MM.1S (cell line): ENCODE measurements at regions not wholly inside any gene's neighbourhood (a gene's known extent, or its start where the extent isn't known, plus 50 kb on each side); places are given as distances from the start of the nearest gene placed in this dataset.

Experiments
- DNase-seq: peaks from one replicate; pipeline ENCODE4 v3.0.0-alpha.2; 2015
- H2AFZ ChIP-seq: fragments of 300-600 bp; sonication (generic); 2 replicates; pipeline ENCODE4 v1.6.0; 2016; ENCODE audit warnings: antibody characterized with exemption, low read length
- H3F3A ChIP-seq: fragments of 300-600 bp; sonication (generic); 2 replicates; pipeline ENCODE4 v1.6.1; 2016; ENCODE audit warnings: mild to moderate bottlenecking, antibody characterized with exemption, low read length, moderate library complexity, mixed read lengths; ENCODE audit not compliant: insufficient read depth
- H3K27ac ChIP-seq: fragments of 300-600 bp; sonication (generic); 2 replicates; pipeline ENCODE4 v1.5.1; 2016; ENCODE audit warnings: mild to moderate bottlenecking, low read length
- H3K27me3 ChIP-seq: fragments of 300-600 bp; sonication (generic); replicated peaks from 2 replicates; pipeline ENCODE4 v1.6.0; 2016; ENCODE audit warnings: low read length; ENCODE audit not compliant: insufficient read depth
- H3K36me3 ChIP-seq: fragments of 300-600 bp; sonication (generic); replicated peaks from 2 replicates; pipeline ENCODE4 v1.6.1; 2016; ENCODE audit warnings: mild to moderate bottlenecking, low read length, mixed read lengths; ENCODE audit not compliant: insufficient read depth
- H3K4me1 ChIP-seq: fragments of 300-600 bp; sonication (generic); 2 replicates; pipeline ENCODE4 v1.6.1; 2016; ENCODE audit warnings: low read length, mixed read lengths
- H3K4me2 ChIP-seq: fragments of 300-600 bp; sonication (generic); 2 replicates; pipeline ENCODE4 v1.6.0; 2016; ENCODE audit warnings: low read depth, low read length
- H3K4me3 ChIP-seq: fragments of 300-600 bp; sonication (generic); 2 replicates; pipeline ENCODE4 v1.5.1; 2016; ENCODE audit warnings: low read length, mixed read lengths
- H3K79me2 ChIP-seq: fragments of 300-600 bp; sonication (generic); 2 replicates; pipeline ENCODE4 v1.6.1; 2016; ENCODE audit warnings: mixed run types, low read length, mixed read lengths
- H3K9ac ChIP-seq: fragments of 300-600 bp; sonication (generic); 2 replicates; pipeline ENCODE4 v1.6.1; 2016; ENCODE audit warnings: low read length, mixed read lengths
- H3K9me2 ChIP-seq: fragments of 300-600 bp; sonication (generic); replicated peaks from 2 replicates; pipeline ENCODE4 v1.6.1; 2016; ENCODE audit warnings: mild to moderate bottlenecking, low read length, mixed read lengths; ENCODE audit not compliant: insufficient read depth
- H3K9me3 ChIP-seq: fragments of 300-600 bp; sonication (generic); replicated peaks from 2 replicates; pipeline ENCODE4 v1.6.1; 2016; ENCODE audit warnings: mild to moderate bottlenecking, low read length, mixed read lengths; ENCODE audit not compliant: insufficient read depth
- H4K20me1 ChIP-seq: fragments of 300-600 bp; sonication (generic); 2 replicates; pipeline ENCODE4 v1.6.1; 2016; ENCODE audit warnings: mild to moderate bottlenecking, low read length, moderate library complexity, mixed read lengths; ENCODE audit not compliant: insufficient read depth
- EZH2 ChIP-seq: fragments of 300-600 bp; sonication (generic); optimal IDR thresholded peaks from 2 replicates; pipeline ENCODE3; 2017; ENCODE audit warnings: low read depth, mild to moderate bottlenecking, antibody characterized with exemption, low read length, mixed read lengths
- EZH2phosphoT487 ChIP-seq: fragments of 300-600 bp; sonication (generic); IDR thresholded peaks from 2 replicates; pipeline ENCODE4 v1.6.1; 2018; ENCODE audit warnings: antibody characterized with exemption, low read length
- TF ChIP-seq, protein P1 (sequence below): fragments of 300-600 bp; sonication (generic); IDR thresholded peaks from 2 replicates; pipeline ENCODE4 v1.5.1; 2016; ENCODE audit warnings: antibody characterized with exemption, low read length, mixed read lengths

DNA sequence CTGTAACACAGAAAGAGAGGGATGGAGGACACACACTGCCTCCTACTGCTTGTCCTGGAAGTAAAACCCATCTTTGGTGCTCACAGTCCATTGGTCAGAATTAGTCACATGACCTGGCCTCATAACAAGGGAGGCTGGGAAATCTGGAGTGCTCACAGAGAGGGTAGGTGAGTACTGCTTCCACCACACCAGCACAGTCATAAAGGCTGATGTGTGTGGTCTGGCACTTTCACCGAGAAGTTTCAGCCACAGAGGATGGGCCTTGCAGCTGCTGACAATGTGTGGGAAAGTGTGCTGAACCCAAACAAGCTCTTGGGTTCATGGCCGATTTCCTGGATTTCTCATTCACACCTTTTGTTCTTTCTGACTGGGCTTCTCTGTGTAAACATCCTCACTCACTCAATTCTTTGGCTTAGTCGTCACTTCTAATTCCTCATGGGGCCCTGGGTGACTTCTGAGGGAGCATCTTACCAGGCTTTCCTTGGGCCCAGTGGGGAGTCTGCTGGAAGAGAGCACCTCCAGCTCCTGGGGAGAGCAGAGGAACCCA lies 100.7 kb downstream of the ASB7 start:
- no peaks in the 10 kb centered on the region for H3K79me2 ChIP-seq
- no peak overlapping the region for H3K4me3 ChIP-seq
- no peak overlapping the region for H3K4me2 ChIP-seq
- peaks cover 13% of the 10 kb centered on the region; the same call in 1 of the 2 replicates for H3K27me3 ChIP-seq
- no peaks in the 10 kb centered on the region for H3K9me3 ChIP-seq
- no peak overlapping the region for H2AFZ ChIP-seq
- H3K9ac ChIP-seq: no peak overlapping the region
- no peaks in the 10 kb centered on the region for H3K36me3 ChIP-seq
- DNase-seq: peak; percentile 70
- H3K27ac ChIP-seq: no peak overlapping the region
- H3F3A ChIP-seq: no peaks in the 10 kb centered on the region
- H4K20me1 ChIP-seq: no peaks in the 10 kb centered on the region
- H3K4me1 ChIP-seq: no peaks in the 10 kb centered on the region
- no peaks in the 10 kb centered on the region for H3K9me2 ChIP-seq
- TF ChIP-seq, protein P1, sequence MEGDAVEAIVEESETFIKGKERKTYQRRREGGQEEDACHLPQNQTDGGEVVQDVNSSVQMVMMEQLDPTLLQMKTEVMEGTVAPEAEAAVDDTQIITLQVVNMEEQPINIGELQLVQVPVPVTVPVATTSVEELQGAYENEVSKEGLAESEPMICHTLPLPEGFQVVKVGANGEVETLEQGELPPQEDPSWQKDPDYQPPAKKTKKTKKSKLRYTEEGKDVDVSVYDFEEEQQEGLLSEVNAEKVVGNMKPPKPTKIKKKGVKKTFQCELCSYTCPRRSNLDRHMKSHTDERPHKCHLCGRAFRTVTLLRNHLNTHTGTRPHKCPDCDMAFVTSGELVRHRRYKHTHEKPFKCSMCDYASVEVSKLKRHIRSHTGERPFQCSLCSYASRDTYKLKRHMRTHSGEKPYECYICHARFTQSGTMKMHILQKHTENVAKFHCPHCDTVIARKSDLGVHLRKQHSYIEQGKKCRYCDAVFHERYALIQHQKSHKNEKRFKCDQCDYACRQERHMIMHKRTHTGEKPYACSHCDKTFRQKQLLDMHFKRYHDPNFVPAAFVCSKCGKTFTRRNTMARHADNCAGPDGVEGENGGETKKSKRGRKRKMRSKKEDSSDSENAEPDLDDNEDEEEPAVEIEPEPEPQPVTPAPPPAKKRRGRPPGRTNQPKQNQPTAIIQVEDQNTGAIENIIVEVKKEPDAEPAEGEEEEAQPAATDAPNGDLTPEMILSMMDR: no peak
- TF ChIP-seq EZH2phosphoT487 (no peak), EZH2 (no peak)

DNA sequence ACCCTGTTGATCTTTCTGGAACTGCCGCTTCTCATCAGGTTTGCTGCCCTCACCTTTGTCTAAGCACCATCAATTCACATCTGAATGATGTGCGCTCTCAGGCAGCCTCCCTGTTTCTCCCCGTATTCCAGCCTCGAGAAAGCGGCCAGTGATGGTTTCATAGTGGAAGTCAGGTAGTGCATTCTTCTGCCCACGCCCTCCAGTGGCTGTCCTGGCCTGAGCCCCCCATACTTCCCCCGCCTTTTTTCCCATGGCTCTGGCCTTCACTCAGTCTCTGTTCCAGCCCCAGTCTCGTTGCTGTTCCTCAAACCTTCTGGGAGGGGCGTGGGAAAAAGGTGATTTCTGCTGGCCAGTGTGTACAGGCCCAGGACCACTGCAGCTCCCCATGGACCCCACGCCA lies 101.3 kb downstream of the ASB7 start:
- Histone ChIP-seq H2AFZ (no peak overlapping the region), H3K4me2 (no peak overlapping the region), H3K4me1 (no peaks in the 10 kb centered on the region), H3K9me2 (no peaks in the 10 kb centered on the region), H3K36me3 (no peaks in the 10 kb centered on the region), H3K9ac (no peak overlapping the region), H3K79me2 (no peaks in the 10 kb centered on the region), H3K9me3 (no peaks in the 10 kb centered on the region), H4K20me1 (no peaks in the 10 kb centered on the region), H3K4me3 (no peak overlapping the region), H3F3A (no peaks in the 10 kb centered on the region), H3K27ac (no peak overlapping the region), H3K27me3 (peaks cover 13% of the 10 kb centered on the region; the same call in 1 of the 2 replicates)
- no peak for TF ChIP-seq EZH2phosphoT487
- DNase-seq: no peak

DNA sequence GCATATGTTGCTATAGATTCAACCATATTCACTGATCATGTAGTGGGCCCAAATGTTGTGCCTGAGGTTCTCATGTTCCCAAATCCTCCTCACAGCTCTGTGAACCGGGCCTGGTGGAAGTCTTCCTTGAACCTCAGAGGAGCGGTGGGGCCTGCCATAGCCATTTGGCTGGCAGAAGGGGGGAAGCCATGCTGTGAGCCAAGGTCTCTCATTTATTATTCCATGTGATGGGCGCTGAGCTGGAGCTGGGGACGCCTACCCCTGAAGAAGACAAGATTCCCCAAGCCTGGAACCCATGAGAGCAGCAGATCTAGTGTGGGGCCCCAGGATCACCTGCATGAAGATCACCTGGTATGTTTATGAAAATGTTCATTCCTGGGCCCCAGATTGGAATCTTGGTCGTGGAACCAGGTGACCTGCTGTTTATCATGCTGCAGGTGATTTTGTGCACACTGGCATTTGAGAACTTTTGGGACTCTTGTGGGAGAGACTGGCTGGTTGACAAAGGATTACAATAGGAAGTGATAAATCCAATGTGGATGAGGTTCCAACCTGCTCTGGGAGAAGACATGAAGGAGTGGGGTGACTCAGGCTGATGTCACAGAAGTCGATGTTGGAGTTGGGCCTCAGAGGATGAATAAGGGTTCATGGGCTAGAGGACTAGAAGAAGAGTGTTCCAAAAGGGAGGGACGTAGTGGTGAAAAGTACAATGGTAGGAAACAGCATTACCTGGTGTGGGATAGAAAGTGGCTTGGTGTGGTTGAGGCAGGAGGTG lies 102.1 kb downstream of the ASB7 start:
- Histone ChIP-seq H3K4me3 (no peak overlapping the region), H3K4me2 (no peak overlapping the region), H3K27me3 (peaks cover 13% of the 10 kb centered on the region; the same call in 1 of the 2 replicates), H3K4me1 (no peaks in the 10 kb centered on the region), H3F3A (no peaks in the 10 kb centered on the region), H3K9me2 (no peaks in the 10 kb centered on the region), H4K20me1 (no peaks in the 10 kb centered on the region), H3K36me3 (no peaks in the 10 kb centered on the region), H2AFZ (no peak overlapping the region), H3K9ac (no peak overlapping the region), H3K27ac (no peak overlapping the region), H3K79me2 (no peaks in the 10 kb centered on the region), H3K9me3 (no peaks in the 10 kb centered on the region)
- no peak for DNase-seq
- TF ChIP-seq, protein P1: no peak
- no peak for TF ChIP-seq EZH2phosphoT487
- no peak for TF ChIP-seq EZH2

DNA sequence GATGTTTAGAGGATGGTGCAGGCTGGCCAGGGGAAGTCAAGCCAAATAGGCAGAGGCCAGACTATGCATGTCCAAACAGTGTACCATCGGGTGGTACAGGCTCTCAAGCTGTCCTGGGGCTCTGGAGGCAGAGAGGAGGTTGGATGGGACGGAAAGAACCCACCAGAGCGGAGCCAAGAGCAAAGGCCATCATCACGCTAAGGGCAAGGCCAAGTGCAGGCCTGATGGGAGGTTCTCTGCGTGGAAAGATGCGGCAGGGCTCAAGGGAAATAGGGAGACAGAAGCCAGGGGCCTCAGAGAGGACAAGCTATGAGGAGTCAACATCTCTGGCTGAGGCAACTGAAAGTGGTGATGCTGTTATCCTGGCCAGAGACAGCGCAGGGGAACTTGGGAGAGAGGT lies 102.7 kb downstream of the ASB7 start:
- DNase-seq: no peak
- Histone ChIP-seq H3K79me2 (no peaks in the 10 kb centered on the region), H3K27ac (no peak overlapping the region), H3K4me3 (no peak overlapping the region), H3F3A (no peaks in the 10 kb centered on the region), H3K9me3 (no peaks in the 10 kb centered on the region), H3K36me3 (no peaks in the 10 kb centered on the region), H3K4me1 (no peaks in the 10 kb centered on the region), H3K27me3 (peaks cover 13% of the 10 kb centered on the region; the same call in 1 of the 2 replicates), H4K20me1 (no peaks in the 10 kb centered on the region), H2AFZ (no peak overlapping the region), H3K9ac (no peak overlapping the region), H3K4me2 (no peak overlapping the region), H3K9me2 (no peaks in the 10 kb centered on the region)
- TF ChIP-seq, protein P1: no peak
- TF ChIP-seq EZH2 (no peak), EZH2phosphoT487 (no peak)
